ENCODE measurements at regions not wholly inside any gene's neighbourhood (a gene's known extent, or its start where the extent isn't known, plus 50 kb on each side); places are given as distances from the start of the nearest gene placed in this dataset.

DNA sequence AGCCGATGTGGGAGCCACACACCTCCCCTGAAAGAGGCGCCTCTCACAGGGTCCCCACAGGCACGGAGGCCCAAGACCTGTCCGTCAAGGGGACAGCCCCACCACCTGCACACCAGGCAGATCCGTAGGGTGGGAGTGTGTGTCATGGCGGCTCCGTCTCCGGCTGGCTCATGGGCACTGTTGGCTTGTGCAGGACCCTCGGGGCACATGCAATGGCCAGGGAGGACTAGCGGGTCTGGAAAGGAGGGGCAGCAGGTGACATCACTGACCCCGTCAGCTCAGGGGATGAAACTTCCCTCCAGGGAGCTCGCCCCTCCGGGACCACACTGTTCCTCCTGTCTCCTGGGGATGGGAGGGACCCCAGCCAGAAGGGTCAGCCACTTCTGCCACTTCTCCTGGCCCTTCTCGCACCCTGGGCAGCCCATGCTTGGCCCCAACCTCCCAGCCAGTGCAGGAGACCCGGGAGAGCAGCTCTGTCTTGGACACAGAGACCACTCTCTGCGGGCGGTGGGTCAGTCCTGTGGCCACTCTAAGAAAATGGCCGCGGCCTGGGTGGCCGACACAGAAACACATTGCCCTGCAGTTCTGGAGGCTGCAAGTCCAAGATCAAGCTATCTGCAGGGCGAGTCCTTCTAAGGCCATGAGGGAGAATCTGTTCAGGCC is 75.1 kb upstream of the TWIST2 start:
- Histone ChIP-seq H3K4me3 (ENCODE audit: control extremely low read depth in 1 of 5, extremely low read depth in 1 of 5, insufficient read depth in 1 of 5, low read depth in 2 of 5, low read length in 4 of 5) (no peak overlapping the region), H3K4me2 (replicated peaks; ENCODE audit: low read depth, low read length, poor library complexity, severe bottlenecking) (no peak overlapping the region), H3K36me3 (replicated peaks in 1 of 2; ENCODE audit: control extremely low read depth in 1 of 2, control insufficient read depth in 1 of 2, extremely low read depth in 1 of 2, insufficient read depth in 2 of 2, low read length in 1 of 2) (no peaks in the 10 kb centered on the region), H3K4me1 (ENCODE audit: control insufficient read depth in 2 of 2, insufficient read depth in 2 of 2, low read length in 2 of 2) (peaks cover 0 to 2% of the 10 kb centered on the region in 2 donors), H3K27me3 (replicated peaks in 1 of 4; ENCODE audit: control extremely low read depth in 1 of 4, control insufficient read depth in 3 of 4, insufficient read depth in 4 of 4, low read length in 3 of 4) (no peaks in the 10 kb centered on the region), H4K20me1 (ENCODE audit: control insufficient read depth, insufficient read depth, low read length, poor library complexity, severe bottlenecking) (no peaks in the 10 kb centered on the region), H3K9ac (ENCODE audit: low read length) (no peak overlapping the region), H3K27ac (ENCODE audit: low read length in 2 of 2) (no peak overlapping the region), H2AFZ (ENCODE audit: insufficient read depth, low read depth, low read length, poor library complexity, severe bottlenecking) (no peak overlapping the region), H3K9me3 (ENCODE audit: control extremely low read depth in 1 of 3, control insufficient read depth in 2 of 3, insufficient read depth in 1 of 3, low read length in 2 of 3) (peaks cover 0 to 49% (median 18%) of the 10 kb centered on the region in 3 donors), H3K79me2 (ENCODE audit: control insufficient read depth, insufficient read depth, low read length) (no peaks in the 10 kb centered on the region)
- Mint-ChIP-seq H3K9me3 (ENCODE audit: insufficient read depth) (peaks cover 1% of the 10 kb centered on the region), H3K27me3 (peaks cover 14% of the 10 kb centered on the region), H3K4me3 (no peak overlapping the region), H3K27ac (no peak overlapping the region), H3K4me1 (peaks cover 7% of the 10 kb centered on the region)
- ATAC-seq (ENCODE audit: low read depth) (no peak), DNase-seq (no peak)
- ChIA-PET POLR2A (no interaction called here), CTCF (interaction anchor here (1.4 kb wide), 1 partner anchor 12 kb away, joined by 4 read pairs; no protein-coding TSS in a partner anchor)
- intact Hi-C loops (cut with micrococcal nuclease), result no loop called here
- TF ChIP-seq, protein P1, sequence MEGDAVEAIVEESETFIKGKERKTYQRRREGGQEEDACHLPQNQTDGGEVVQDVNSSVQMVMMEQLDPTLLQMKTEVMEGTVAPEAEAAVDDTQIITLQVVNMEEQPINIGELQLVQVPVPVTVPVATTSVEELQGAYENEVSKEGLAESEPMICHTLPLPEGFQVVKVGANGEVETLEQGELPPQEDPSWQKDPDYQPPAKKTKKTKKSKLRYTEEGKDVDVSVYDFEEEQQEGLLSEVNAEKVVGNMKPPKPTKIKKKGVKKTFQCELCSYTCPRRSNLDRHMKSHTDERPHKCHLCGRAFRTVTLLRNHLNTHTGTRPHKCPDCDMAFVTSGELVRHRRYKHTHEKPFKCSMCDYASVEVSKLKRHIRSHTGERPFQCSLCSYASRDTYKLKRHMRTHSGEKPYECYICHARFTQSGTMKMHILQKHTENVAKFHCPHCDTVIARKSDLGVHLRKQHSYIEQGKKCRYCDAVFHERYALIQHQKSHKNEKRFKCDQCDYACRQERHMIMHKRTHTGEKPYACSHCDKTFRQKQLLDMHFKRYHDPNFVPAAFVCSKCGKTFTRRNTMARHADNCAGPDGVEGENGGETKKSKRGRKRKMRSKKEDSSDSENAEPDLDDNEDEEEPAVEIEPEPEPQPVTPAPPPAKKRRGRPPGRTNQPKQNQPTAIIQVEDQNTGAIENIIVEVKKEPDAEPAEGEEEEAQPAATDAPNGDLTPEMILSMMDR (IDR thresholded peaks at IDR 0.05), result no peak
- TF ChIP-seq EZH2 (IDR thresholded peaks at IDR 0.05; ENCODE audit: borderline replicate concordance, insufficient read depth, low read depth, low read length, poor library complexity, severe bottlenecking), result no peak
- 90% methylated on average over 20 of the region's 21 CpGs for WGBS (ENCODE audit: insufficient coverage)

DNA sequence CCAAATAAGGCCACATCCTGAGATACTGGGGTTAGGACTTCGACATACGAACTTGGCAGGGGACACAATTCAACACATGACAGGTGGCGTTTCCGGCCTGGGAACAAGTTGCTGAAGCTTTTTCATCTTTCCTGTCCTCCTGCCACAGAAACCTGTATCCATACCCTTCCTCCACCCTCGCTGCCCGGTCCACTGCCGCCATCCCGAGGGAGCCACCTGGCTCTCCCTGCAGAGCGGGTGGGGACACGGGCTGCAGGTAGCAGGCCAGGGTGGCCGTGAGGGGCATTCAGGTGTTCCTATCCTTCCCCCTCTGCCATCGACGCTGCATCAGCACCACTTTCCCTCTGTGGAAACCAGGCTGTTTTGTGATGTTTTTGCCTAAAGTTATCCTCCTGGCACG is 74.4 kb upstream of the TWIST2 start:
- intact Hi-C loops (cut with micrococcal nuclease), result no loop called here
- TF ChIP-seq, protein P1 (IDR thresholded peaks at IDR 0.05), result no peak
- TF ChIP-seq EZH2 (IDR thresholded peaks at IDR 0.05; ENCODE audit: borderline replicate concordance, insufficient read depth, low read depth, low read length, poor library complexity, severe bottlenecking), result no peak
- H4K20me1 ChIP-seq (ENCODE audit: control insufficient read depth, insufficient read depth, low read length, poor library complexity, severe bottlenecking), result no peaks in the 10 kb centered on the region
- 94% methylated on average over 10 of the region's 14 CpGs for WGBS (ENCODE audit: insufficient coverage)
- no peaks in the 10 kb centered on the region for H3K27me3 ChIP-seq (replicated peaks in 1 of 4; ENCODE audit: control extremely low read depth in 1 of 4, control insufficient read depth in 3 of 4, insufficient read depth in 4 of 4, low read length in 3 of 4)
- Mint-ChIP-seq H3K9me3 (ENCODE audit: insufficient read depth) (peaks cover 1% of the 10 kb centered on the region), H3K27me3 (peaks cover 14% of the 10 kb centered on the region), H3K4me3 (no peak overlapping the region), H3K4me1 (peaks cover 7% of the 10 kb centered on the region), H3K27ac (no peak overlapping the region)
- no peak overlapping the region for H2AFZ ChIP-seq (ENCODE audit: insufficient read depth, low read depth, low read length, poor library complexity, severe bottlenecking)
- no peaks in the 10 kb centered on the region for H3K79me2 ChIP-seq (ENCODE audit: control insufficient read depth, insufficient read depth, low read length)
- POLR2A ChIA-PET, result no interaction called here
- peaks cover 0 to 56% (median 24%) of the 10 kb centered on the region in 3 donors for H3K9me3 ChIP-seq (ENCODE audit: control extremely low read depth in 1 of 3, control insufficient read depth in 2 of 3, insufficient read depth in 1 of 3, low read length in 2 of 3)
- no peak overlapping the region for H3K27ac ChIP-seq (ENCODE audit: low read length in 2 of 2)
- no peak for ATAC-seq (ENCODE audit: low read depth)
- H3K36me3 ChIP-seq (replicated peaks in 1 of 2; ENCODE audit: control extremely low read depth in 1 of 2, control insufficient read depth in 1 of 2, extremely low read depth in 1 of 2, insufficient read depth in 2 of 2, low read length in 1 of 2), result no peaks in the 10 kb centered on the region
- CTCF ChIA-PET, result interaction anchor here (1.4 kb wide), 1 partner anchor 11 kb away, joined by 4 read pairs; no protein-coding TSS in a partner anchor
- H3K4me2 ChIP-seq (replicated peaks; ENCODE audit: low read depth, low read length, poor library complexity, severe bottlenecking), result no peak overlapping the region
- H3K9ac ChIP-seq (ENCODE audit: low read length), result no peak overlapping the region
- no peak for DNase-seq
- no peak overlapping the region for H3K4me3 ChIP-seq (ENCODE audit: control extremely low read depth in 1 of 5, extremely low read depth in 1 of 5, insufficient read depth in 1 of 5, low read depth in 2 of 5, low read length in 4 of 5)
- peaks cover 0 to 9% of the 10 kb centered on the region in 2 donors for H3K4me1 ChIP-seq (ENCODE audit: control insufficient read depth in 2 of 2, insufficient read depth in 2 of 2, low read length in 2 of 2)

All from B cell (primary cell).